Forelimb muscle (tissue), 1 donor: ENCODE measurements at regions not wholly inside any gene's neighbourhood (a gene's known extent, or its start where the extent isn't known, plus 50 kb on each side); places are given as distances from the start of the nearest gene placed in this dataset.
"Not testable (repeated sequence)": the region's sequence is repeated elsewhere in the genome, so short reads cannot be mapped to it uniquely, and the experiment has no call there.

Source experiments
- DNase-seq: peaks from one replicate; pipeline ENCODE4 v3.0.0-alpha.2; 2013; ENCODE audit warnings: low read depth

DNA sequence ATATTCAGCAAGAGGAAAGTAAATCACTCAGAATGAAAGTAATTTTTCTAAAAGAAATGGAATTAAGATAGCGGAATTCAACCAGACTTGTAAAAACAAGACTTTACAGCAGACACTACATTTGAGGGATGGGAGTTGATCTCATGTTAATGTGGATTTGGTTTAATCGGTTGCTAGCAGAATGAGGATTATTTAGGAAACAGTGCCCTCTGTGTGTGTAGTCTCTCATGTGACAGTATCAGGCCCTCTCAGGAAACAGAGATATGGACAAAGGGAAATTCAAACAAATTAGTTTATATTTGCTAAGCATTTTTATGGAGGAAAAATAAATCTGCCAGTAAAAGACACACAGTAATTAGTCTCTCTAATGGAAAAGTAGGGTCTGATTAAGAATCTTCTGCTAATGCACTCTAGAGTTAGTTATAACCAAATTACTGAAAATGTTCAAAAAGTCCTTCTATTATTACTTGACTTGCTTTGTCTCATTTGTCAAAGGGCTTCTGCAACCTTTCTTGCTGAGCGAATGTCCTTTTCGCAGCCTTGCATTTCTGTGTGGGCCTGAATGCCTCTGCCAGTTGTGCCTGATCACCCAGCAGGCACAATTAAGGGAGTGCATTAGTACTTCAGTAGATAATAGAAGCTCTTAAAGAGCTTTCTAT lies 1282.3 kb upstream of the TENM3 start:
- no peak for DNase-seq

DNA sequence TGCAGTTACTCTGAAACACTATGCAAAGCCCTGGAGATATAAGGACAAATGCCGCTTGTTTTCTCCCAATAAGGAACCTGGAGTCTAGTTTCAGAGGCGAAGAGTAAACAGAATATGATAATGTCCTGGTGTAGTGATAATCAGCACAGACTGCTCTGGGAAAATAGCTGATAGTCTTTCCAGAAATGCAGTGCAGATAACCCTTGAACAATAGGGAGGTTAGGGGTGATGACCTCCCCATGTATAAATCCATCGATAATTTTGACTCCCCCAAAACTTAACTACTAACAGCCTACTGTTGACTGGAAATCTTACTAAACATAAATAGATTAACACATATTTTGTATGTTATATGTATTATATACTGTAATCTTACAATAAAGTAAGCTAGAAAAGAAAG lies 1280.9 kb upstream of the TENM3 start:
- no peak for DNase-seq

DNA sequence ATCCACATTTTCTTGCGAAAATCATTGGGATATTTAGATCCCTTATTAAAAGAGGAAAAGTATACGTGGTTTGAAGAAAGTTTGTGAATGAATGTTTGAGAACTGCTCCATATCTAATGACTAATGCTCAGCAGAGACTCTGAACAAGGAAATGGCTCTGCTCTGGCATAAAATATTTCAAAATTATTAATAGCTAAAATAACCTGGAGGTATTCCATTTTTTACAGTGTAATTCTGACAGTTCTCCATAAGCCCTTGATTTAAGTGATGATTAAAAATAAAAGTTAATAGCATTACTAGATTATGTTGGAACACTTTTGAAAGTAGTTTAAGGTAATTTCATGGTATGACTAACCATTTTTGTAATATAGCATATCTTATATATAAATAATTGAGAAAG lies 1276.9 kb upstream of the TENM3 start:
- DNase-seq = no peak

DNA sequence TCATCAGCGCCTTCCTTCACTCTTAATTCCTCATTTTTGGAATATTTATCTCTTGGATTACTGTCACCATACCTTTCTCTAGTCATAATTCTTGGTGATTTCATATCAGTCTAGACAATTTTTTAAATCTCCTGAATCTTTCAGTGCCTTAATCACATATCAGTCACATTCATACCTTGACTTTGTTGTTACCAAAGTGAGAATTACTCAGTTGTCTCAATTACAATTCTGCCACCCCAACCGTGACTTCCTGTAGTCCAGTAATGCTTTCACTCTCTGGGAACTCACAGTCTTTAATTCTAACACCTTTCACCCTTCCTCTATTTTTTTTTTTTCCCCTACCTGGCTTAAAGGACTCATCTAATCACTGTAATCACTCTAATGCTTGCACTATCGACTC lies 1275.3 kb upstream of the TENM3 start:
- no peak for DNase-seq

DNA sequence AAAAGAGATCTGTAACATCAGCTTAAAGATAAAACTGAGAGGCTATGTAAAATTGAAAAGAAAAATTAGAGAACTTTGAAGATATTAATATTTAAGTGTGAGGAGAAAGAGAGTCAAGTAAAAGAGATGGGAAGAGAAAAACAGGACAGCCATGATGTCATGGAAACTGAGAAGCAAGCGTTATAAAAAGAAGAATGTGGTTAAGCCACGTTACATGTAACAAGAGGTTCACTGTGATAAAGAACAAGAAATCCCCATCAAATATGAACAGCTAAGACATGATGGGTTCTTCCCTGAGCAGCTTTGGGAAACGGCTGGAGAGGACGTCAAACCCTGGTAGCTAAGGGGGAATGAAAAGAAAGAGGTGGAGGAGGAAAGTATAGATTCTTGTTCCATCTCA lies 1269.3 kb upstream of the TENM3 start:
- DNase-seq = no peak

DNA sequence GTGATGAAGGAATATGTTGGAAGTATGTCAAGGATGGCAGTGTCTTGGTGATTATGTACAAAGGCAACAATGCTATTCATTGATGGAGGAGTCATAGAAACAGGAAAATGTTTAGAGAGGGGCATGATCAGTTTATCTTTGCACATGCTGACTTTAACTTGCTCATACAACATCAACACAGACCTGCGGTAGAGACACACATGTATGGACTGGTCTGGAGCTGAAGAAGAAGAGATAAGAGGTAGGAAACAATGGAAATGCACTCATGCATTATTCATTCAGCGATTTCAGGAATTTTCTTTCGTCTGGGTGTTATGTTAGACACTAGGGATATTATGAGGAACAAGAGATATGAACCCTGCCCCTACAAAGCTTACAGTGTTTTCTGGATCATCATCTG lies 1252.3 kb upstream of the TENM3 start:
- no peak for DNase-seq

DNA sequence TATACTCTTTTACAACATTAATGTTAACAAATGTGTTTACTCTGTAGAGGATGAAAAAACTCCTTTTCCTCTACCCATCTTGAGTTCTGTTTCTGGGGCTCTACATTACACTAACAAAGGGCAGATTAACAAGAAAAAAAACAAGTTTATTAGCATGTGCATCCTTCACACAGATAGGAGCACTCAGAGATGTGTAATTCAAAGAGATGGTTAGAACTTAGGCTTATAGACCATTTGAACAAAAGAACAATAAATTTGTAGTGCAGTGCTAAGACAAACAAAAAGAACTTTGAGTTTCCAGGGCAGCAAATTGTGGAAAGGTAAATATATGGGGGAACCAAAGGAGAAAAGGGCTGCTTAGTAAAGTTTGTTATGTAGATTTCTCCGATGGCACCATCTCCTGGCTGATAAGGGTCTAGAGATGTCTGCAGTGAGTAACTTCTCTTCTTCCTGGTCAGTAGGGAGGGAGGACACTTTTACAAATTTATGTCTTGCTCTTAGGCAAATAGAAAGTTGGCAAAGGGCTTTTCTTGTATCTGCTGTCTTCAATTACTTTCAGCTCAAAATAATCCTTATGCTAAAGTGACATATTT lies 1249.9 kb upstream of the TENM3 start:
- no peak for DNase-seq

DNA sequence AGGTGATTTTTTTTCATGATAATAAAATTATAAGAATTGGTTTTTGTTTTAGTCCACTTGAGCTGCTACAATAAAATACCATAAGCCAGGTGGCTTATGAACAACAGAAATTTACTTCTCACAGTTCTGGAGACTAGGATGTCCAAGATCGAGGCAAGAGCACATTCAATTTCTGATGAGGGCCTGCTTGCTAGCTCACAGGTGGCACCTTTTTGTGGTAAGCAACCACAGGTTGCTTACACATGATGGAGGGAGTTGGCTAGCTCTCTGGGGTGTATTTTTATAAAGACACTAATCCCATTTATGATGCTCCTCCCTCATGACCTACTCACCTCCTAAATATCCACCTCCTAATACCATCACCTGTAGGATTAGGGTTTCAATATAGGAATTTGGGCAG lies 1248.5 kb upstream of the TENM3 start:
- no peak for DNase-seq

DNA sequence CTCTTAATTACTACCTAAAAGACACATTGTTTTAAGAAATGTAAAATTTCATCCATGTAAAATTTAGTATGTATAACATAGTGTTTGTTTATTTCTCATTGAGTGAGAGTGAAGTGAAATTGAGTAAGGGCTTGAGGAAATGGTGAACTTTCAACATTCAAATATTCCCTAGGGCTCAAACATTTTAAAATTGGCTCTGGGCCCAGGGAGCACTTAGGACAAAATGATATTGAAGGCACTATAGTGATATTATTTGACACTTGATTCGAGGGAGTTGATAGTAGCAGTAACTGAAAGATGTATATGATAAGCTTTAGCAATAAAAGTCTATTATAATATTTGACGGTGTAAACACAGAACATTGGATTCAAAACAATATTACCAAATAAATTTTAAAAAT lies 1244.0 kb upstream of the TENM3 start:
- no peak for DNase-seq

DNA sequence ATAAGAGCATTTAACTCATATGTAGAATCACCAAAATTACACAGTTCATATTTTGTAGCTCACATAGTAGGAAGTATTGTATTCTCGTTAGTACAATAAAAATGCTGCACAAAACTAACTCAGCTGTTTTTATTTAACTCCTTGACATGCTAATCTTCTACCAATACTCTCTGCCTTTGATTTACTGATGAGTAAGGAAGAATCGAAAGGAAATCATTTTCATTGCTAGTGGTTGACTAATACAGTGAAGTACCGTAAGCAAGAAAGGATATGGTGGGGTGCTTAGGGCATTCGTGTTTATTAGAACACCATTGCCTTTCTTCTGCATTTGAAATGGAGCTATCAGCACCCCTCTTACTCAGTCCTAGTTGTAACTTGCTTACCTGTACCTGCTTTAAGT lies 1239.1 kb upstream of the TENM3 start:
- DNase-seq = no peak

DNA sequence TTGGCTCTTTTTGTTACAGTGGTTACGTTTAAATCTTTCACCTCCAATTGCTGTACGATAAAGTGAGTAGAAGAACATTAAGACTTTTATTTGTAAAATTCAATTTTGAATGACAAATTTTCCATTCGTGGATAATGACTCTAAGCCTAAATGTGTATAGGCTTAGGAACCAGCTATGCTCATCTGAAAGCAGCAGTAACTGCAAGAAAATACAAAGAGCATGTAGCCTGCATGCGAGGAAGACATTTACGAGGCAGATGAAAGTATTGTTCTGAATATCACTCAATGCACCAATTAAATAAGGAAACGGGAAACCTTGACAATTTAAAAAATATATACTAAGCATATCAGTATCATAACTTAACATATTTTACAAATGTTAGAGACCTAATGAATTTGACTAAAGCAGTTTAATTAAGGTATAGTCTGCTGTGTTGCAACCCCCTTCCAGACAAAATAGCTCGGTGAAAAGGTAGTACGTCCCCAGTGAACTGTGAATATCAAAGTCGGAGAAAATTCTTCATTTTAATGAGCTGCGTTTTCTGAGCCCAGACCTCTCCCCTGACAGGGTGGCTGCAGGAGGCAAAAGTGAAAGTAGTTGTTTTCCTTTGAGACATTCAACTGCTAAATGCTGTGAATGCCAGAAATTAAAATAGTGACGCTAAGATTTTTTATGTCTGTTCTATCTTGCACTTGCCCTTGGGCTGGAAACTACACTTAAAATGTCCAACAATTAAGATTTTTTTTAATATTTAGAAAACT lies 1236.5 kb upstream of the TENM3 start:
- DNase-seq = no peak

DNA sequence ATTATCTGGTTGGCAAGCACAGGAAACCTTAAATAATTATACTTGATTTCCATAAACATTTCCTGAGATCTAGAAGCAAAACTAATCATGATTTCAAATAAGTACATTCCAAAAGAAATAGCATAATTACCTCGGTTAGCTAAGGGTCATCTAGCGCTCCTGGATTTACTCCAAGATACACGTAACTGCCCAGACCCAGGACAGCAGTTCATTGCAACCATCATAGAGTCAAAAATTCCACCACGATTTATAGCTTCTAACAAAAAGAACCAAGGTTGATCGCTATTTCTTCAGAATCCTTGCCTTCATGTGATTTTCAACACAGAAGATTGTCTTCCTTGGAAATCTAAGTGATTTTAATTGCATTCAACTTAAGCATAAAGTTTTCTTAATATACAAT lies 1235.5 kb upstream of the TENM3 start:
- DNase-seq = no peak

DNA sequence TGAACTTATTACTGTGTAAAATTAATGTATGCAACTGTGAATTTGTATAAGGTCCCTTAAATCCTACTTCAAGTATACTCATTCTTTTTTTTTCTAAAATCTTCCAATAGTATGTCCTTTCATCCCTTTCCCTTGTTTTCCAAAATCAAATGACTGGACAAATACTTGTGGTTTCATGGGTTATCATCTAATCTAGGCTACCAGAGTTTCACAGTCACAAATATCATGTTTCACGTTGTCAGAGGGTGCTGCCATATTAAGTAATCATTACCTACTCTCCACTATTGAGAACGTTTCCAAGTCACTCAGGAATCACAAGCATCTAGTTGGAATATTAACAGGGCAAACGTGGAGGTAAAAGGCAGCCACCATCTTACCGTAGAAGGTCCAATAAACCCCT lies 1235.0 kb upstream of the TENM3 start:
- DNase-seq = no peak

DNA sequence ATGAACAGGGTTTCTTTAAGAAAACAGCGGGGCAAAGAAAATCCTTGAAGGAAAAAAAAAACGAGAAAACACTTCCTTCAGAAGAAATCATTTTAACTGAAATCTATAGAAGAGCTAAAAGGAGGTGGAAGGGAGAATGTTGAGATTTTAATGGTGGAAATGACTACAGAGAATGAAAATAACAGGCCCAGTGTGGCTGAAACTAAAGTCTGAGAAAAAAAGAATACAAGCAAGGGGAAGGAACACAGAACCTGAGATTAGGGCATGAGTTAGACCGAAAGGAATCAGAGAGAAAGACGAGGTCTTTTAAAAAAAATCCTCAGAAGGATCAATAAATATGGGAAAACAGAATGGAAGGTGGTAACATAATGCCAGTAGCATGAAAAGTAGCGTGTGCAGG lies 1230.0 kb upstream of the TENM3 start:
- DNase-seq = no peak

DNA sequence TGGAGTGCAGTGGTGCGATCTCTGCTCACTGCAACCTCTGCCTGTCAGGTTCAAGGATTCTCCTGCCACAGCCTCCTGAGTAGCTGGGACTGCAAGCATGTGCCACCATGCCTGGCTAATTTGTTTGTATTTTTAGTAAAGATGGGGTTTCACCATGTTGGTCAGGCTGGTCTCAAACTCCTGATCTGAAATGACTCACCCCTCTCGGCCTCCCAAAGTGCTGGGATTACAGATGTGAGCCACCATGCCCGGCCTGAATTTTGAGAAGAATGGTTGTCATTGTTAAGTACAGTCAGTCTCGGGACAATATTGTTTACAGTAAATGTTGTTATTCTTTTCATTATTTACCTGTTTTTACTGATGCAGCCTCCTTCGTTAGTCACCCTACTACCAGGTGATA lies 1226.2 kb upstream of the TENM3 start:
- no peak for DNase-seq

DNA sequence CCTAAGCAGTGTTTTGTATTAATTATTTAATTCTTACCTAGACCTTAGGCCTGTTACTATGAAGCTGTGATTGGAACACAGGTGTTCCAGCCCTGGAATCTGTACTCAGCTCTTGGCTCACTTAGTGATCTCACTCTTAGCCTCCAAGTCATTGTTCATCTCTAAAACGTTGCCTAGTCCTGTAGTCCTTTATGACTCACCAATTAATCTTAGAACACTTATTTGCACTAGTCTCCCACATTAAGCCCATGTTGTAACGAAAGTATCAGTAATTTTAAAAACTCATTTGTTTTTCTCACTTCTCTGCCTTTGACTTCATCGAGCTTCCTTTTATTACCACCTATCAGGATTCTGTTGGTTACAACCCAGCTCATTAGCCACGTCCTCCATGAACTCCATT lies 1224.7 kb upstream of the TENM3 start:
- DNase-seq = no peak

DNA sequence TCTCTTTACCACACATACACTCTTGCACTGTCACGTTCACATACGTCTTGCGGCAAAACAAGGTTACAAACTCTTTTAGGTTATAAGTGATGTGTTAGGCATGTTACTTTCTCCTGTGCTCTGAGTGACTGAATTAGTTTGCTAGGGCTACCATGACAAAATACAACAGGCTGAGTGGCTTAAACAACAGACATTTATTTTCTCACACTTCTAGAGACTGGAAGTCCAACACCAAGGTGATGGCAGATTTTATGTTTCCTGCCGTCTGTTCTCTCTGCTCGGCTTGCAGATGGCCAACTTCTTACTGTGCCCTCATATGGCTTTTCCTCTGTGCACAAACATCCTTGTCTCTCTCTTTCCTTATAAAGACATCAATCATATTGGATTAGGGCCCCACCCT lies 1224.3 kb upstream of the TENM3 start:
- no peak for DNase-seq

DNA sequence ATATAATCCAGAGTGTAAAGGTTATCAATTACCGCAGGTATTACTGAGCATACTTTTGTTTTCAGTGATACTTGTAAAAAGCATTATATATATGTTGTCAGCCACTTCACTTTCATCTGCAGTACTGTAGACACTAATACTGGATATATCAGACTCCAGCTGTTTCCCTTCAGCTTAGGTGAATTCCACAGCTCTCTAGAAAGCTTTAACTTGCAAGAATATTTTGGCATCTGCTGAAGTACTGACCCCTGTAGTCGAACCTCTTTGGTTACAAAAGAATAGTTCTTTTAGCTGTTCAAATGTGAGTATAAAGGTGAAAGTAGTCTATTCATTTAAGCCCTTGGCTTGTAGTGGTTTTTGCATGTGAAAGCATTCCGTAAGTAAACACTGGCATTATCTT lies 1222.7 kb upstream of the TENM3 start:
- DNase-seq = no peak

DNA sequence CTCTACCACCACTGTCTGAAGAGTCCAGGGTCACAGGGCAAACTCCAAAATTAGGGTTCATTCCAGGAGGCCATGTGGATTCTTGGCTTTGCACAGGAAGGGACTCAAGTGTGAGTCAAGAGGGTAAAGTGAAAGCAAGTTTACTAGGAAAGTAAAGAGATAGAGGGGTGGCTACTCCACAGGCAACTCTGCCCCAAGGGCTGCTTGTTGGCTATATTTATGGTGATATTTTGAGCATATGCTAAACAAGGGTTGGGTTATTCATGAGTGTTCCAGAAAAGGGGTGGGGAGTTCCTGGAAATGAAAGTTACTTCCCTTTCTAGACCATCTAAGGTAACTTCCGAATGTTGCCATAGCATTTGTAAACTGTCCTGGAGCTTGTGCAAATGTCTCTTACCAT lies 1222.0 kb upstream of the TENM3 start:
- no peak for DNase-seq

DNA sequence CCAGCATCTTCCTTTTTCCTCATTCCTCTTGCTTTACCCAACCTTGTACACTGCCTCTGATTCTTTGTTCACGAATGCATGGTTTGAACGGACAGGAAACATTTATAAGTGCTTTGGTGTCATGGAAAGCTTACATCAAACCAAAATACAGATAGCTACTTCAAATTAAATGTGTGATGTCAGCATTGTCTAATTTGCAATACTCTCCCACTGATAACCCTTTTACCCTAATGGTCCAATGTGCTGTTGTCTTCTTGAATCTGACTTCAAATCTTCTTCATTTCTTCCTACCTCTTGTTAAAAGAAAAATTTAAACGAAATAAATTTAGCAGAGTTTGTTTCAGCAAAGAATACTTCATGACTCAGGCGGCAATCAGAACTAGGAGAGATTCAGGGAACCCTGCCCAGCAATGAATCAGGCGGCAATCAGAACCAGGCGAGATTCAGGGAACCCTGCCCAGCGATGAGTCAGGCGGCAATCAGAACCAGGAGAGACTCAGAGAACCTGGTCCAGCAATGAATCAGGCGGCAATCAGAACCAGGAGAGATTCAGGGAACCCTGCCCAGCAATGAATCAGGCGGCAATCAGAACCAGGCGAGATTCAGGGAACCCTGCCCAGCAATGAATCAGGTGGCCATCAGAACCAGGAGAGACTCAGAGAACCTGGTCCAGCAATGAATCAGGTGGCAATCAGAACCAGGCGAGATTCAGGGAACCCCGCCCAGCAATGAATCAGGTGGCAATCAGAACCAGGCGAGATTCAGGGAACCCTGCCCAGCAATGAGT lies 1212.9 kb upstream of the TENM3 start:
- not testable (repeated sequence) for DNase-seq

DNA sequence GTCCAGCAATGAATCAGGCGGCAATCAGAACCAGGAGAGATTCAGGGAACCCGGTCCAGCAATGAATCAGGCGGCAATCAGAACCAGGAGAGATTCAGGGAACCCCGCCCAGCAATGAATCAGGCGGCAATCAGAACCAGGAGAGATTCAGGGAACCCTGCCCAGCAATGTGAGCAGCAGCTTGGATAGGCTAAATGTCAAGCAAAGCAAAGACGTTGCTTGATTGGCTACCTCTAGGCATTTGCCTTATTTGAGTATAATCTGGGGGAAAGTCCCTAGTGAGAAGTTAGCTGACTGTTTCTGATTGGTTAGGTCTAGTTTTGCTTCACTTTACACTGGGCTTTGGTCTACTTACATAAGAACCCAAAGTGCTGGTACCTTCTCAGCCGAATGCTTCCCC lies 1212.2 kb upstream of the TENM3 start:
- DNase-seq = no peak

DNA sequence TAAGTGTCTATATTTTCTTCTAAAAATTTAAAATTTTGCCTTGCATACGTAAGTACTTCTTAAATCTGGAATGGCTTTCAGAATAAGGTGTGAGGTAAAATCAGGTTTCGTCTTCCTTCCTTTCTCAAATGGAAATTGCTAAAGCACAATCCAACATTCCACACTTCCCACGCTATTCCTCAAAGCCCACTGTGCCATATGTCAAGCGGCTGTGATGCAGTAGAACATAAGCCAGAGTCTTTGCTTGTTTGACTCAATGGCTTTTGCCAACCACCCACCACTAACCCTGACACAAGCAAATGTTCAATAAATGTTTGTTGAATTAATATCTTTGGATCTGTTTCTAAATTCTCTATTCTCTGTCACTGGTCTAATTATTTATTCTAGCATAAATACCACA lies 1199.7 kb upstream of the TENM3 start:
- DNase-seq = no peak

DNA sequence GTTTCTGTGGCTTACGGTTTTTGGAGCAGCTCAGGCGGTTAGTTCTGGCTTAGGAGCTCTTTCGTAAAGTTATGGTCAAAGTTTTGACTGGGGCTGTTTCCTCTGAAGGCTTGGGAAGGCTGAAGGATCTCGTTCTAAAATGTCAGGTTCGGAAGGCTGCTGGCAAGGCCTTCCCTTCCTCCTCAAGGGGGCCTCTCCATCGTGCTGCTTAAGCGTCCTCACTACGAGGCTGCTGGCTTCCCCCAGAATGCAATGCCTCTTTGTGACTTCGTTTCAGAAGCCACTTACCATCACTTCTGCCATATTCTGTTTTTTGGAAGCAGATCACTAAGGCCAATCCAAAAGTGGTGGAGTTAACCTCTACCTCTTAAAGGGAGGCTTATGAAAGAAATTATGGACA lies 1196.4 kb upstream of the TENM3 start:
- DNase-seq = no peak
